Stomach (tissue), 8 donors: ENCODE measurements at regions not wholly inside any gene's neighbourhood (a gene's known extent, or its start where the extent isn't known, plus 50 kb on each side); places are given as distances from the start of the nearest gene placed in this dataset.

ENCODE experiments used
- DNase-seq, 2 donors: peaks; one replicate each; pipeline versions ENCODE4 v3.0.0 to v3.0.0-alpha.2; 2013 to 2019
- H3K27ac ChIP-seq, 5 donors: fragments of 200-600 bp in 4 of 5; sonication (generic) in 4 of 5; one replicate each; pipeline ENCODE4 v1.5.1; 2013 to 2019; ENCODE audit warnings: mild to moderate bottlenecking in 1 of 5, moderate library complexity in 1 of 5
- H3K27me3 ChIP-seq, 3 donors: fragments of 200-600 bp; sonication (generic); one replicate each; pipeline ENCODE4 v1.5.1; 2017 to 2019; ENCODE audit warnings: mixed run types in 1 of 3
- H3K36me3 ChIP-seq, 4 donors: fragments of 200-600 bp; sonication (generic); 1 replicate in 3 of 4; 2 replicates in 1 of 4; pipeline ENCODE4 v1.5.1; 2016 to 2019
- H3K4me1 ChIP-seq, 4 donors: fragments of 200-600 bp; sonication (generic); one replicate each; pipeline ENCODE4 v1.5.1; 2016 to 2019
- H3K4me3 ChIP-seq, 4 donors: fragments of 200-600 bp; sonication (generic) in 3 of 4; one replicate each; pipeline ENCODE4 v1.5.1; 2016 to 2019; ENCODE audit warnings: mild to moderate bottlenecking in 1 of 4
- H3K9me3 ChIP-seq, 4 donors: fragments of 200-600 bp; sonication (generic); one replicate each; pipeline ENCODE4 v1.5.1; 2016 to 2019
- CTCF ChIP-seq, 7 experiments: fragments of 450-650 bp in 4 of 7; fragments of 200-600 bp in 3 of 7; sonication (generic) in 3 of 7; IDR thresholded peaks; one replicate each; pipeline ENCODE4 v1.5.1; 2016 to 2019; ENCODE audit warnings: antibody characterized with exemption in 7 of 7, control low read depth in 2 of 7, mild to moderate bottlenecking in 1 of 7
- EP300 ChIP-seq: sonication (generic); formaldehyde crosslinking; IDR thresholded peaks from one replicate; pipeline ENCODE4 v1.6.1; 2017; ENCODE audit warnings: antibody characterized with exemption
- POLR2A ChIP-seq, 4 donors: fragments of 450-650 bp; IDR thresholded peaks; one replicate each; pipeline ENCODE4 v1.6.1; 2016; ENCODE audit warnings: antibody characterized with exemption in 4 of 4, control low read depth in 2 of 4, mild to moderate bottlenecking in 1 of 4, moderate library complexity in 1 of 4
- POLR2AphosphoS5 ChIP-seq, 3 donors: sonication (generic); formaldehyde crosslinking; IDR thresholded peaks; one replicate each; pipeline ENCODE4 v1.6.1; 2016; ENCODE audit warnings: antibody characterized with exemption in 3 of 3
- WGBS, 5 donors: extraction: QIAGEN DNeasy Blood & Tissue Kit in 3 of 5; methylation state at CpG; one replicate each; pipeline versions ENCODE4 v1.1.5 to v1.1.7; 2013 to 2018; 5-methylcytosine and 5-hydroxymethylcytosine counted together
- intact Hi-C: fragments of 100-400 bp; cut with DNase I; formaldehyde crosslinking; loops from one replicate; pipeline ENCODE4 v1.15.1; 2023; ENCODE audit warnings: low total_unique reads
- donor health status: healthy with polysubstance abuse.
- donor health status: Bipolar disorder and iron deficiency.
- donor health status: healthy.

DNA sequence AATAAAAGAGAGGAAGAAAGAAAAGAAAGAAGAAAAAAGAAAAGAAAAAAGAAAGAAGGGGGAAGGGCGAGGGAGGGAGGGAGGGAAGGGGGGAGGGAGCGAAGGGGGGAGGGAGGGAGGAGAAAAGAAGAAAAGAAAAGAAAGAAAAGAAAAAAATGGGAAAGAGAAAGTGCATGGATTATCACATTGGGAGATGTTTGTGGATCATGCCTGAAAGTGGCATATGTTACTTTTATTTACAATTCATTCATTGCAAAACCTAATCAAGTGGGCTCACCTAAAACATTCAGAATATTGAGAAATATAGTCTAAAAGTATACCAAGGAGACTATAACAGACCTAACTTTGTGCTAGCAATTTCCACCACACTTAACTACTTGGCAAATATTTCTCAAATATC, 246.9 kb upstream of the SYT1 start:
- Histone ChIP-seq H3K9me3 (peaks cover 0 to 9% (median 0%) of the 10 kb centered on the region in 4 donors), H3K27me3 (no peaks in the 10 kb centered on the region), H3K27ac (no peak overlapping the region), H3K4me1 (no peaks in the 10 kb centered on the region), H3K36me3 (no peaks in the 10 kb centered on the region), H3K4me3 (no peak overlapping the region)
- TF ChIP-seq POLR2AphosphoS5 (IDR thresholded peaks at IDR 0.05), result no peak
- no peak for TF ChIP-seq POLR2A (IDR thresholded peaks at IDR 0.05)
- TF ChIP-seq CTCF (IDR thresholded peaks at IDR 0.05), result no peak
- no peak for TF ChIP-seq EP300
- intact Hi-C loops, result no loop called here
- WGBS, 5 donors, result 53 to 86% (median 76%) methylated on average over 2 of the region's 2 CpGs
- no peak for DNase-seq

GRCh38 chr12:78622529-78623195, 241.9 kb upstream of the SYT1 start:
- Histone ChIP-seq H3K27ac (no peak overlapping the region), H3K36me3 (no peaks in the 10 kb centered on the region), H3K27me3 (no peaks in the 10 kb centered on the region), H3K4me3 (no peak overlapping the region), H3K4me1 (no peaks in the 10 kb centered on the region), H3K9me3 (peaks cover 0 to 9% (median 0%) of the 10 kb centered on the region in 4 donors)
- TF ChIP-seq POLR2A (IDR thresholded peaks at IDR 0.05), result no peak
- 66 to 77% (median 68%) methylated on average over 3 of the region's 3 CpGs for WGBS, 5 donors
- intact Hi-C loops, result no loop called here
- no peak for DNase-seq

DNA sequence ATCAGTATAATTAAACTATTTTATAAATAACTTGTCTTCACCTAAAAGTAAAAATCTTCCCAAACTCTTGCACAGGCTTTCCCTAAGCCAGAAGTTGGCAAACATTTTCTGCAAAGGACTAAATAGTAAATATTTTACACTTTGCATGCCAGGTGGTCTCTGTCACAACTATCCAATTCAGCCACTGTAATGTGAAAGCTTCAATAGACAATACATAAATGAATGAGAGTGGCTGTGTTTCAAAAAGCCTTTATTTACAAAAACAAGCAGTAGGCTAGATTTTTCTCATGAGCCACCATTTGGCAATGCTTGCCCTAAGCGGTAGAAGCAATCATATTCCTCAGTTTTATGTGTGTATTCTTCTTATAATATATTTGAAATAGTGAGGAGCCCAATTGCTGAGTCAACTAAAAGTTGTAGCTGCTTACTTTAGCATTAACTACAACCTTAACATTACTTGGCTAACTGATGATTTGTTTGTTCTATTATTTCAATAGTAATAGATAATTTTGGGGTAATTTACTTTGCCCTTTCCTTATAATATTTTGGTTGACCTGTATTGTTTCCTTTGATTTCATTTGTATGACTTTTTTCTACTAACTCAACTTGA, 236.0 kb upstream of the SYT1 start:
- Histone ChIP-seq H3K4me3 (no peak overlapping the region), H3K9me3 (peaks cover 0 to 8% (median 3%) of the 10 kb centered on the region in 4 donors), H3K27me3 (no peaks in the 10 kb centered on the region), H3K36me3 (no peaks in the 10 kb centered on the region), H3K27ac (no peak overlapping the region), H3K4me1 (no peaks in the 10 kb centered on the region)
- WGBS, 5 donors, result 50 to 74% (median 68%) methylated on average over 1 of the region's 1 CpG
- intact Hi-C loops, result no loop called here
- TF ChIP-seq POLR2A (IDR thresholded peaks at IDR 0.05) (no peak), EP300 (no peak), POLR2AphosphoS5 (IDR thresholded peaks at IDR 0.05) (no peak), CTCF (IDR thresholded peaks at IDR 0.05) (no peak)
- no peak for DNase-seq

DNA sequence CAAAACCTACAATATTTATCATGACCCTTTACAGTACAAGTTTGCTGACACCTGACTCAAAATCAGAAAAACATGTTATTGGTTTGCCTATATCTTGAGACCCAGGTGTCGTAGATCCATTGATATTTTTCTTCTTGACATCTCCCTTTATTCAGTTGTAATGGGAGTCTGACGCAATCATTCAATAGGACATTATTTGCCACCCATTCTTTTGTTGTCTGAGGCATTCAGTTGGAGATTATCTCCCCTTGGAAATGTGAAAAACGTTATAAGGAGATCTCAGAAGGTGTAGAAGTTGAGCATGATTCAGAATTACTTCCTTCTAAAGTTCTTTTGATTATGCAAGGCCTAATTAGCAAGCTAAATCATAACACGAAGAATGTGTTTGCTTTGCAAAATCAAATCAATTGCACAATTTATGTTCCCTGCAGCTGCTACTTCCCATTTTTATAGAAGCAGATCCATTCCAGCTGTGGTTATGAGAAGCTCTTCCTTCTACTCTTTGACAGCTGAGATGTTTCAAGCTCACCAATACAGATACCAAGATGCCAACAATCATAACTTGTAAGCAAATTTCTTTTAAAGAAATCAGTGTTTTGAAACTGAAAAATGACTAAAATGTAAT, 228.2 kb upstream of the SYT1 start:
- no peaks in the 10 kb centered on the region for H3K36me3 ChIP-seq
- intact Hi-C loops, result no loop called here
- no peak overlapping the region for H3K4me3 ChIP-seq
- no peak for TF ChIP-seq EP300
- TF ChIP-seq CTCF (IDR thresholded peaks at IDR 0.05), result no peak
- TF ChIP-seq POLR2AphosphoS5 (IDR thresholded peaks at IDR 0.05), result no peak
- no peak for TF ChIP-seq POLR2A (IDR thresholded peaks at IDR 0.05)
- no peaks in the 10 kb centered on the region for H3K4me1 ChIP-seq
- H3K9me3 ChIP-seq, result peaks cover 0 to 2% (median 0%) of the 10 kb centered on the region in 4 donors
- 29 to 42% (median 33%) methylated on average over 4 of the region's 4 CpGs for WGBS, 5 donors
- no peaks in the 10 kb centered on the region for H3K27me3 ChIP-seq
- H3K27ac ChIP-seq, result no peak overlapping the region
- DNase-seq, result no peak
